Naive thymus-derived CD4-positive, alpha-beta T cell (primary cell): ENCODE measurements at regions not wholly inside any gene's neighbourhood (a gene's known extent, or its start where the extent isn't known, plus 50 kb on each side); places are given as distances from the start of the nearest gene placed in this dataset.

Source experiments
- ATAC-seq: fragments of 150-1000 bp; cut with Tn5 transposase; 2 replicates; pipeline ENCODE4 v1.10.0; 2021; ENCODE audit warnings: mild to moderate bottlenecking, moderate library complexity
- CTCF ChIA-PET: fragments of 350-600 bp; sonication (Branson Sonifier 250); formaldehyde crosslinking; loops from one replicate; lab custom pipeline; 2021; ENCODE audit warnings: antibody characterized with exemption; lab: Charles Lee
- POLR2A ChIA-PET: fragments of 350-600 bp; sonication (Branson Sonifier 250); formaldehyde crosslinking; loops from one replicate; lab custom pipeline; 2021; ENCODE audit warnings: antibody characterized with exemption, inconsistent platforms; lab: Charles Lee
- DNase-seq, 9 donors: peaks; one replicate each; pipeline versions ENCODE4 v3.0.0 to v3.0.0-alpha.2; 2020 to 2022; ENCODE audit warnings: mixed read lengths in 1 of 9
- H3K27ac ChIP-seq: one replicate; pipeline ENCODE4 v1.7.0; 2013; ENCODE audit warnings: mild to moderate bottlenecking, low read depth, low read length, moderate library complexity
- H3K27me3 ChIP-seq, 2 donors: one replicate each; pipeline ENCODE4 v1.7.0; 2013; ENCODE audit warnings: low read length in 2 of 2, mild to moderate bottlenecking in 2 of 2, moderate library complexity in 2 of 2; ENCODE audit not compliant: control insufficient read depth in 2 of 2, insufficient read depth in 2 of 2
- H3K36me3 ChIP-seq, 3 experiments: 1 replicate in 2 of 3; 2 replicates in 1 of 3; pipeline ENCODE4 v1.7.0; 2013; ENCODE audit warnings: low read length in 3 of 3, mild to moderate bottlenecking in 3 of 3, moderate library complexity in 1 of 3; ENCODE audit not compliant: insufficient read depth in 3 of 3, control insufficient read depth in 2 of 3
- H3K4me1 ChIP-seq, 2 donors: one replicate each; pipeline ENCODE4 v1.7.0; 2013; ENCODE audit warnings: low read length in 2 of 2, mild to moderate bottlenecking in 2 of 2, moderate library complexity in 1 of 2; ENCODE audit not compliant: control insufficient read depth in 2 of 2, insufficient read depth in 2 of 2
- H3K4me3 ChIP-seq: 2 replicates; pipeline ENCODE4 v1.7.0; 2013; ENCODE audit warnings: mild to moderate bottlenecking, low read length
- H3K9me3 ChIP-seq, 3 experiments: 1 replicate in 2 of 3; 2 replicates in 1 of 3; pipeline ENCODE4 v1.7.0; 2013; ENCODE audit warnings: low read length in 3 of 3; ENCODE audit not compliant: control insufficient read depth in 2 of 3
- H3K27ac Mint-ChIP-seq, 9 donors: one replicate each; pipeline ENCODE4 v1.8.0; 2020 to 2022; ENCODE audit warnings: mixed read lengths in 9 of 9, mild to moderate bottlenecking in 8 of 9, moderate library complexity in 5 of 9, inconsistent platforms in 2 of 9
- H3K27me3 Mint-ChIP-seq, 5 donors: one replicate each; pipeline ENCODE4 v1.8.0; 2021 to 2022; ENCODE audit warnings: mixed read lengths in 5 of 5, mild to moderate bottlenecking in 1 of 5
- H3K36me3 Mint-ChIP-seq, 5 donors: one replicate each; pipeline ENCODE4 v1.8.0; 2020 to 2022; ENCODE audit warnings: mixed read lengths in 5 of 5, mild to moderate bottlenecking in 3 of 5, inconsistent platforms in 1 of 5
- H3K4me1 Mint-ChIP-seq, 7 donors: one replicate each; pipeline ENCODE4 v1.8.0; 2020 to 2022; ENCODE audit warnings: mixed read lengths in 7 of 7, mild to moderate bottlenecking in 3 of 7, inconsistent platforms in 1 of 7
- H3K4me3 Mint-ChIP-seq, 10 donors: one replicate each; pipeline ENCODE4 v1.8.0; 2020 to 2022; ENCODE audit warnings: mild to moderate bottlenecking in 10 of 10, mixed read lengths in 10 of 10, moderate library complexity in 6 of 10, inconsistent platforms in 2 of 10
- H3K9me3 Mint-ChIP-seq, 11 donors: one replicate each; pipeline ENCODE4 v1.8.0; 2020 to 2022; ENCODE audit warnings: mixed read lengths in 11 of 11, mild to moderate bottlenecking in 4 of 11, inconsistent platforms in 1 of 11, moderate library complexity in 1 of 11
- intact Hi-C, 2 donors: fragments of 100-400 bp; cut with micrococcal nuclease; formaldehyde crosslinking; loops; one replicate each; pipeline ENCODE4 v1.15.1; 2023

DNA sequence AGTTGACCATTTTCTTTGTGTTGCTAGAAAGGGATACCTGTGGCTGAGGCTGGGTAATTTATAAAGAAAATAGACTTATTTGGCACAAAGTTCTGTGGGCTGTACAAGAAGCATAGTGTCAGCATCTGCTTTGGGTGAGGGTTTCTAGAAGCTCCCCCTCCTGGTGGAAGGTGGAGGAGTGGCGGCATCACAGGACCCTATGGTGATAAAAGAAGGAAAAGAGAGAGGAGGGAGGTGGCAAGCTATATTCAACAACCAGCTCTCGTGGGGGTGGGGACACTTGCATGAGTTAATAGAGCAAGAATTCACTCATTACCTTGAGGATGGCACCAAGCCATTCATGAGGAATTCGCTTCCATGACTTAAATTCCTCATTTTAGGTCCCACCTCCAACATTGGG, 2041.4 kb upstream of the CDH9 start:
- H3K9me3 Mint-ChIP-seq, result peaks cover 4 to 42% (median 21%) of the 10 kb centered on the region in 11 donors
- no peak overlapping the region for H3K27ac ChIP-seq
- no peak overlapping the region for H3K4me3 ChIP-seq
- H3K27ac Mint-ChIP-seq, result no peak overlapping the region
- no peaks in the 10 kb centered on the region for H3K36me3 ChIP-seq
- intact Hi-C loops, result no loop called here
- DNase-seq, result no peak
- no peak for ATAC-seq
- H3K4me1 Mint-ChIP-seq, result no peaks in the 10 kb centered on the region
- H3K36me3 Mint-ChIP-seq, result no peaks in the 10 kb centered on the region
- H3K4me3 Mint-ChIP-seq, result no peak overlapping the region
- H3K27me3 ChIP-seq, result no peaks in the 10 kb centered on the region
- no peaks in the 10 kb centered on the region for H3K4me1 ChIP-seq
- no peaks in the 10 kb centered on the region for H3K27me3 Mint-ChIP-seq
- H3K9me3 ChIP-seq, result peaks cover 0 to 7% (median 0%) of the 10 kb centered on the region in 3 experiments
- ChIA-PET POLR2A (no interaction called here), CTCF (no interaction called here)

- ATAC-seq (no peak), DNase-seq (no peak)
- Histone ChIP-seq H3K27me3 (no peaks in the 10 kb centered on the region), H3K27ac (no peak overlapping the region), H3K9me3 (peaks cover 0 to 7% (median 0%) of the 10 kb centered on the region in 3 experiments), H3K4me3 (no peak overlapping the region), H3K4me1 (no peaks in the 10 kb centered on the region), H3K36me3 (no peaks in the 10 kb centered on the region)
- intact Hi-C loops, result no loop called here
- Mint-ChIP-seq H3K4me1 (no peaks in the 10 kb centered on the region), H3K27me3 (no peaks in the 10 kb centered on the region), H3K9me3 (peaks cover 4 to 33% (median 16%) of the 10 kb centered on the region in 11 donors), H3K36me3 (no peaks in the 10 kb centered on the region), H3K27ac (no peak overlapping the region), H3K4me3 (no peak overlapping the region)
- CTCF ChIA-PET, result no interaction called here
- POLR2A ChIA-PET, result no interaction called here
Measured at GRCh38 chr5:29077451-29077850, 2039.1 kb upstream of the CDH9 start.

GRCh38 chr5:29069104-29069402, 2030.7 kb upstream of the CDH9 start:
- no peaks in the 10 kb centered on the region for H3K9me3 ChIP-seq
- H3K4me3 Mint-ChIP-seq, result no peak overlapping the region
- peaks cover 2 to 19% (median 12%) of the 10 kb centered on the region in 11 donors for H3K9me3 Mint-ChIP-seq
- no peak for ATAC-seq
- H3K27ac ChIP-seq, result no peak overlapping the region
- H3K4me1 Mint-ChIP-seq, result no peaks in the 10 kb centered on the region
- no peaks in the 10 kb centered on the region for H3K27me3 Mint-ChIP-seq
- ChIA-PET POLR2A (no interaction called here), CTCF (no interaction called here)
- H3K27me3 ChIP-seq, result no peaks in the 10 kb centered on the region
- intact Hi-C loops, result no loop called here
- no peak for DNase-seq
- no peaks in the 10 kb centered on the region for H3K4me1 ChIP-seq
- no peaks in the 10 kb centered on the region for H3K36me3 Mint-ChIP-seq
- no peak overlapping the region for H3K4me3 ChIP-seq
- no peaks in the 10 kb centered on the region for H3K36me3 ChIP-seq
- H3K27ac Mint-ChIP-seq, result no peak overlapping the region

DNA sequence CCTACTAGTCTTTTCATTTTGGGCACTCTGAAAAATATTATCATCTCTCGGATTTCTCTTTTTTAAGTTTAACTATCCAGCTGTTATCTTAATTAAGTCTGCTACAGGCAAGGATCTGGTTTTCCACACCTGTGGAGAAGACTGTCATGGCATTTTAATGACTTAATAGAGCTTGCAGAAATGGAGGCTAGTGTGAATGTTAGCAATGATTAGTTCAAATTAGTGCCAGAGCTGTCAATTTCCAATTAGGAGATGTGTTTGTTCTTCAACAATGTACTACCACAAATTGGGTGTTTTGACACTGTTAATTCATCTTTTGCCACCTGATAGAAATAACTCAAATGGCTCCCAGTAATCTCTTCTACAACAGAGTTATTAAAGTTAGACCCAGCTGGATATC, 2023.0 kb upstream of the CDH9 start:
- Histone ChIP-seq H3K4me3 (no peak overlapping the region), H3K27ac (no peak overlapping the region), H3K27me3 (no peaks in the 10 kb centered on the region), H3K36me3 (no peaks in the 10 kb centered on the region), H3K4me1 (no peaks in the 10 kb centered on the region), H3K9me3 (no peaks in the 10 kb centered on the region)
- H3K27me3 Mint-ChIP-seq, result no peaks in the 10 kb centered on the region
- ChIA-PET CTCF (no interaction called here), POLR2A (no interaction called here)
- ATAC-seq, result no peak
- no peak overlapping the region for H3K4me3 Mint-ChIP-seq
- no peaks in the 10 kb centered on the region for H3K36me3 Mint-ChIP-seq
- H3K9me3 Mint-ChIP-seq, result peaks cover 0 to 13% (median 7%) of the 10 kb centered on the region in 11 donors
- H3K4me1 Mint-ChIP-seq, result no peaks in the 10 kb centered on the region
- intact Hi-C loops, result no loop called here
- no peak overlapping the region for H3K27ac Mint-ChIP-seq
- no peak for DNase-seq

GRCh38 chr5:29054694-29055093, 2016.3 kb upstream of the CDH9 start:
- ATAC-seq, result no peak
- ChIA-PET POLR2A (no interaction called here), CTCF (no interaction called here)
- Histone ChIP-seq H3K27me3 (no peaks in the 10 kb centered on the region), H3K4me3 (no peak overlapping the region), H3K27ac (no peak overlapping the region), H3K9me3 (no peaks in the 10 kb centered on the region), H3K36me3 (no peaks in the 10 kb centered on the region), H3K4me1 (no peaks in the 10 kb centered on the region)
- H3K4me1 Mint-ChIP-seq, result no peaks in the 10 kb centered on the region
- no peak overlapping the region for H3K4me3 Mint-ChIP-seq
- H3K36me3 Mint-ChIP-seq, result no peaks in the 10 kb centered on the region
- intact Hi-C loops, result no loop called here
- H3K27ac Mint-ChIP-seq, result no peak overlapping the region
- H3K9me3 Mint-ChIP-seq, result peaks cover 0 to 11% (median 3%) of the 10 kb centered on the region in 11 donors
- H3K27me3 Mint-ChIP-seq, result no peaks in the 10 kb centered on the region
- DNase-seq, result no peak

GRCh38 chr5:29054282-29054681, 2015.9 kb upstream of the CDH9 start:
- no peaks in the 10 kb centered on the region for H3K4me1 ChIP-seq
- Mint-ChIP-seq H3K9me3 (peaks cover 0 to 11% (median 3%) of the 10 kb centered on the region in 11 donors), H3K27ac (no peak overlapping the region), H3K4me1 (no peaks in the 10 kb centered on the region), H3K36me3 (no peaks in the 10 kb centered on the region), H3K4me3 (no peak overlapping the region), H3K27me3 (no peaks in the 10 kb centered on the region)
- intact Hi-C loops, result no loop called here
- H3K27me3 ChIP-seq, result no peaks in the 10 kb centered on the region
- ATAC-seq, result no peak
- H3K9me3 ChIP-seq, result no peaks in the 10 kb centered on the region
- CTCF ChIA-PET, result no interaction called here
- no peak overlapping the region for H3K4me3 ChIP-seq
- H3K36me3 ChIP-seq, result no peaks in the 10 kb centered on the region
- DNase-seq, result no peak
- H3K27ac ChIP-seq, result no peak overlapping the region
- POLR2A ChIA-PET, result no interaction called here

DNA sequence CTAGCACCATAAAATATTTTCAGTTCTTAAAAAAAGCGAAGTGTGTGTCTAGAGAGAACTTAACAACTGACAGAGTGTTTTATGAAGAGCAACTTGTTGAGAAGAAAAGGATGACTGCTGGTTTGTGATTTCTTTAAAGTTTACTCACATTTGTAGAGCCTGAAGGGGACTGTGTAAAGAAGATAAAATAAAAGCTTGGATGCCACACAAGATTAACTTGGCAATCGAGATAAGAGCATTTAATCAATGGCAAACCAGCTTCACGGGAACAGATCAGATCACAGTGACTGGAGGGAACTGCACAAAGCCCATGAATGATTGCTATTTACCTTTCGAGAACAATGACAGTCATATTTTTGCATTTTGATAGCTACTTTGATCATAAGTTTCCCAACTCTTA, 2013.1 kb upstream of the CDH9 start:
- POLR2A ChIA-PET, result no interaction called here
- DNase-seq, result no peak
- intact Hi-C loops, result no loop called here
- Mint-ChIP-seq H3K36me3 (no peaks in the 10 kb centered on the region), H3K27ac (no peak overlapping the region), H3K27me3 (no peaks in the 10 kb centered on the region), H3K4me1 (no peaks in the 10 kb centered on the region), H3K4me3 (no peak overlapping the region), H3K9me3 (peaks cover 0 to 11% (median 4%) of the 10 kb centered on the region in 11 donors)
- no peak for ATAC-seq
- Histone ChIP-seq H3K36me3 (no peaks in the 10 kb centered on the region), H3K27me3 (no peaks in the 10 kb centered on the region), H3K27ac (no peak overlapping the region), H3K4me3 (no peak overlapping the region), H3K4me1 (no peaks in the 10 kb centered on the region), H3K9me3 (no peaks in the 10 kb centered on the region)
- CTCF ChIA-PET, result no interaction called here
